Muscle of leg (tissue), 3 donors: ENCODE measurements at regions not wholly inside any gene's neighbourhood (a gene's known extent, or its start where the extent isn't known, plus 50 kb on each side); places are given as distances from the start of the nearest gene placed in this dataset.

Source experiments
- DNase-seq: peaks from one replicate; pipeline ENCODE4 v3.0.0; 2013
- H3K27ac ChIP-seq: one replicate; pipeline ENCODE4 v1.5.1; 2013; ENCODE audit warnings: mild to moderate bottlenecking, low read length, control low read depth
- H3K27me3 ChIP-seq: one replicate; pipeline ENCODE4 v1.6.1; 2013; ENCODE audit warnings: low read length; ENCODE audit not compliant: control insufficient read depth, insufficient read depth
- H3K36me3 ChIP-seq: one replicate; pipeline ENCODE4 v1.6.1; 2013; ENCODE audit warnings: low read length; ENCODE audit not compliant: control insufficient read depth, insufficient read depth
- H3K4me1 ChIP-seq: one replicate; pipeline ENCODE4 v1.6.1; 2013; ENCODE audit warnings: low read length; ENCODE audit not compliant: control insufficient read depth, insufficient read depth
- H3K4me3 ChIP-seq: one replicate; pipeline ENCODE4 v1.5.1; 2013; ENCODE audit warnings: low read length, control low read depth
- H3K9me3 ChIP-seq: replicated peaks from 2 replicates; pipeline ENCODE4 v1.6.1; 2013; ENCODE audit warnings: low read depth, low read length; ENCODE audit not compliant: control insufficient read depth
- WGBS: methylation state at CpG from one replicate; pipeline ENCODE4 v1.1.5; 2013; ENCODE audit warnings: missing lambda C conversion rate; ENCODE audit not compliant: insufficient coverage; 5-methylcytosine and 5-hydroxymethylcytosine counted together

DNA sequence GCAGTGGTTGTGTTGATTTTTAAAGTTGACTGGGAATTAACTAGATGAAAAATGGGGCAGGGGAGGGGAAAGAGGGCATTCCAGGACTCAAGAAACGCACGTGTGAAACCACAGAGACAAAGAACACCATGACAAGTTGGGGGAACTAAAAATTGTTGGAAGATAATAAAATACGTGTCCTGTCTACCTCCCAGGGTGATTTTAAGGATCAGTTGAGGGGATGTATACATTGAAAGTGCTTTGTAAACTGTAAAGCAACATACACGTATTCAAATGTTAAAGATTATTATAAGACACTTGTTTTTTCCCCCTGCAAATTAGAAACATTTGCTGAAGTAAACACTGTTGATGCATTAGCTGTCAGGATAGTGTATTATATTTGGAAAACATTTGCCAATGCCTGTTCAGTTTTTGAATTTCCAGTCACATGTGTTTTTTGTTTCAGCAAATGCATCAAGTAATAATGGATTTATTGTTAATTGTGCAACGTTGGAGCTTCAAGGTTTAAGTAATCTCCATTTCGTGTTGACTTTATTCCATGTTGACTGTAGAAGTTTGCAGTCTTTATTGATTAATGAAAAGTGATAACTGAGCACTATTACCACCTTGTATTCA is 412.7 kb downstream of the ACTL7B start:
- H3K36me3 ChIP-seq: no peaks in the 10 kb centered on the region
- H3K4me3 ChIP-seq: no peak overlapping the region
- H3K4me1 ChIP-seq: peaks cover 2% of the 10 kb centered on the region
- no peaks in the 10 kb centered on the region for H3K9me3 ChIP-seq
- 30% methylated on average over 2 of the region's 6 CpGs for WGBS
- no peak for DNase-seq
- no peak overlapping the region for H3K27ac ChIP-seq
- H3K27me3 ChIP-seq: no peaks in the 10 kb centered on the region

DNA sequence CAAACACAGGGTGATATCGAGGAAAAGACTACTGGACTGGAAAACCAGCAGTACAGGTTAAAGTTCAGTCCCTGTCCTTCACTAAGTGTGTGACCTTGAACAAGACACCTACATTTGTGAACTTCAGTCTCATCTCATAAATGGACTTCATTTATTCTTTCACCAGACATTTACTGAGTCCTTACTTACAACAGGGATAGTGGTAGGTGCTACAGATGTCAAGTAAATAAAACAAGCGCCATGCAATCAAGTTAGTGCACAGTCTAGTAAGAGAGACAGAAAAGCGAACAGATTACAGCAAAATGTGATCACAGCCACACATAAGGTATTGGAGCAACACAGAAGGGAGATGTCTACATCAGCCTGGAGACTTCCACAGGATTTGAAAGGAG is 413.2 kb downstream of the ACTL7B start:
- H3K9me3 ChIP-seq: no peaks in the 10 kb centered on the region
- H3K4me1 ChIP-seq: peaks cover 2% of the 10 kb centered on the region
- 100% methylated on average over 2 of the region's 3 CpGs for WGBS
- no peak overlapping the region for H3K27ac ChIP-seq
- no peaks in the 10 kb centered on the region for H3K27me3 ChIP-seq
- no peak for DNase-seq
- H3K36me3 ChIP-seq: no peaks in the 10 kb centered on the region
- no peak overlapping the region for H3K4me3 ChIP-seq

DNA sequence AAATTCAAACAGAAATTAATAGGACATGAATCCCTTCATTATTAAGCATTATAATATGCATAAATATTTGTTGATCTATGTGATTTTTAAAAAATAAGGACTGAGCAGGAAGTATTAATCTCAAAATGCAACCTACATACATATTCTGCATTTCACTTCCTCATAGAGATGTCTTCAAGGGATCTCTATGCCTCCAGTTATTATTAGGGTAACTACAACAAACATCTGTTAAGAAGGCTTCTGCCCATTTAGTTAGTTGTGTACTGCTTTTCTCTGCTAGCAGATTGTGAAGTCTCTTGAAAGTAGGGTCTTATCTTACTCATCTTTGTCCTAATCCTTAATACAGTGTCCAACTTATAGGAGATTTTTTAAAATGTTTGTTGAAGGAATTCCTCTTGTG is 414.1 kb downstream of the ACTL7B start:
- Histone ChIP-seq H3K4me3 (no peak overlapping the region), H3K27me3 (no peaks in the 10 kb centered on the region), H3K27ac (no peak overlapping the region), H3K36me3 (no peaks in the 10 kb centered on the region), H3K4me1 (peaks cover 2% of the 10 kb centered on the region), H3K9me3 (no peaks in the 10 kb centered on the region)
- peak; percentile 14 for DNase-seq

DNA sequence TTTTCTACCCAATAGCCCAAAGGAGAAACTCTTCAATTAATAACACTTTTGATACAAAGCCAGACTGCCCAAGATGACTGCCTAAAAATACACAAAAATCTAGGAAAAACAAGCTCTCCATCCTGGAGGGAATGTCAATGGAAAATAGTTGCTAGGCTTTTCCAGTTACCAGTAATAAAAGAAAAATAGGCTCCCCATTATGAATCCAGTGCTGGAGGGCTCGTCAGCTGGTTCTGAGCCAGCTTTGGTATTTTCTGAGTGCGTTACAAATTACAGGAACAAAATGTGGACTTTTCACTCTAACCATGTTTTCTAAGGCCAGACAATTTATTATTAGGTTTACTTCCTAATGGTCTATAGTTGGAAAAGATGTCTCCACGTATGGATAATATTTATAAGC is 414.5 kb downstream of the ACTL7B start:
- Histone ChIP-seq H3K27me3 (no peaks in the 10 kb centered on the region), H3K4me1 (peaks cover 2% of the 10 kb centered on the region), H3K9me3 (no peaks in the 10 kb centered on the region), H3K27ac (no peak overlapping the region), H3K36me3 (no peaks in the 10 kb centered on the region), H3K4me3 (no peak overlapping the region)
- WGBS: no CpG with 5 or more reads among the region's 3 CpGs
- DNase-seq: peak; percentile 30

DNA sequence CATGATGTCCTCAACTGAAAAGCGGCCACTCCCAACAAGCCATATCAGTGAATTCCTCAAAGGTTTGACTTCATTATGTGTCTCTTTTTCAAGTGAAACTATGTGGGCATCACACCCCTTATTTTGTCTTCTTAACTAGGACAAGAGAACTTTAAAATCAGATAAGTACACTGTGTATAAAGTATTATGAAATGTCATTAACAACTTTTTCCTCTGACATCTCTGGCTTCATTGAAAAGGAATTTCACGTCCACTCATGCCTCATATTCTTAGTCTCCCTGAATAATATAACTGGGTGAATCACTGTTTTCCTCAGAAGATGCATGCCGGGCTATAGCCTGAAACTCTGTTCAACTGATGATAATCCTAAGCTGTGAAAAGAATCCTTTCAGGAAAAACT is 415.8 kb downstream of the ACTL7B start:
- Histone ChIP-seq H3K4me1 (peaks cover 2% of the 10 kb centered on the region), H3K9me3 (no peaks in the 10 kb centered on the region), H3K27me3 (no peaks in the 10 kb centered on the region), H3K36me3 (no peaks in the 10 kb centered on the region), H3K27ac (no peak overlapping the region), H3K4me3 (no peak overlapping the region)
- 100% methylated on average over 1 of the region's 3 CpGs for WGBS
- DNase-seq: no peak

DNA sequence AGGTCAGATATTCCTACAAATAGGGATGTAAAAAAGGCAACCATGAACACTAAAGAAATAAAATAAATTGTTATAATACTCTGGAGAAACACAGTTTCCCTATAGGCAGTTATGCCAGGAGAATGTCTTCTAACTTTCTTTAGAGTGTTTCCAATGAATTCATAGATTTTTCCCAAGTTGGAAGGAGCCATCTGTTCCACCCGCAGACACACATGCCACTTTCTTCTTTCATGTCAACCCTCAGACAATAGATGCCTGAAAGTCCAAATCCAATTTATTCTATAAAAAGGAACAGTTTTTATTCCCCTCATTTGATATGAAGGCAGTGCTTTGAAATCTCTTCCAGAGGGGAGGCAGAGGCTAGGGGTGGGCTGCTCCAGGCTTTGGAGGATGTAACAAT is 418.1 kb downstream of the ACTL7B start:
- no peaks in the 10 kb centered on the region for H3K36me3 ChIP-seq
- H3K9me3 ChIP-seq: no peaks in the 10 kb centered on the region
- no peak overlapping the region for H3K27ac ChIP-seq
- no CpG with 5 or more reads among the region's 1 CpG for WGBS
- H3K27me3 ChIP-seq: no peaks in the 10 kb centered on the region
- no peaks in the 10 kb centered on the region for H3K4me1 ChIP-seq
- no peak overlapping the region for H3K4me3 ChIP-seq
- no peak for DNase-seq

DNA sequence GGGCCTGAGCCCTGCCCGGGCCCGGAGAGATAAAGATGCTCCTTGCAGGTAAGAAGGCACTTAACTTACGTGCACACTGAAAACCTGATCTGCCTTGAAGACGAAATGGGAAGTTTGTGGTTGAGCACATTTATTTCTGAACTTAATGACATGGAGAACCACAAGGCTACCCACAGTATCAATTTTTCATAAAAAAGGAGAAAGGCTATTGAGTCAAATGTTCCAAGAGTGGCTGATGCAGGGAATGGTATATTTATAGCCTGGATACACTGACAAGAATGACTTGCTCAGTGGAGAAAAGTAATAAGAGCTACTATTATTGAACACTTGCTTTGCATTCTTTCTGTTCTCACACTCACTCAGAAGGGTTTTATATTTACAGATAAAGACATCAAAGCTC is 419.3 kb downstream of the ACTL7B start:
- DNase-seq: no peak
- no peaks in the 10 kb centered on the region for H3K4me1 ChIP-seq
- no peaks in the 10 kb centered on the region for H3K27me3 ChIP-seq
- no peaks in the 10 kb centered on the region for H3K36me3 ChIP-seq
- no peak overlapping the region for H3K27ac ChIP-seq
- peaks cover 2% of the 10 kb centered on the region for H3K9me3 ChIP-seq
- WGBS: no CpG with 5 or more reads among the region's 4 CpGs
- H3K4me3 ChIP-seq: no peak overlapping the region

DNA sequence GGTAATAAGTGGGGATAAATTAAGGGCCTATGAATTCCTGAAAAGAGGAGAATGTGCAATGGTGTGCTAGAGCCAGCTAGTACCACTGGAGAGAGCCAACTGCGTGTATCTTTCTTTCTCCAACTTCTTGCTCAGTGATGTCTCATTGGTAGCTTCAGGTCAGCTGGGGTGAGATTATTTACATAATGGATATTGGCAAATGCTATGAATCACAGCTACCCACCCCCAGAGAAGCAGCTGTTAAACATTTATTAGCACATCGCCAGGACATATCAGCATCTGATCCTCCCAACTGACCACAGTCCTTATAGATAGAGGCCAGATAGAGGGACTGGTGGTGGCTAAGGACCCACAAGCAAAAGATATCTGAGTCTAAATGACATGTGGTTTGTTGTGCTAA is 421.3 kb downstream of the ACTL7B start:
- H3K27me3 ChIP-seq: no peaks in the 10 kb centered on the region
- H3K9me3 ChIP-seq: peaks cover 10% of the 10 kb centered on the region
- DNase-seq: no peak
- H3K36me3 ChIP-seq: no peaks in the 10 kb centered on the region
- no peaks in the 10 kb centered on the region for H3K4me1 ChIP-seq
- no CpG with 5 or more reads among the region's 2 CpGs for WGBS
- no peak overlapping the region for H3K4me3 ChIP-seq
- H3K27ac ChIP-seq: no peak overlapping the region

DNA sequence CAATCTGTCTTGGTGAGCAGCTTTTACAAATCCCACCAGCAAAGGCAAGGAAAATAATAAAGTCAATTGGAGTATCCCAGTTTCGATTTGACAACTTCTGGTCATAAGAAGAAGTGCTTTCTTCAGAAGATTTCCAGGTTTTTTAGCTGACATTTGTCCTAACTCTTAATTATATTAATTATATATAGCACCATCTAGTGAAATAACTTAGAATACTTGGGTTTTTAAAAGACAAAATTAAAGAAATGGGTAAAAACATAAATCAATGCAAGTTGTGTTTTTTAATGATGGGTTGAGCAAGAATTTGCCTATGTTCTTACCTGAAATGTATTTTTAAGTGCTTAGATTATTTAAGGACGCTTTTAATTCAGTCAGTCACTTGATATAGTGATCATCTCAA is 421.8 kb downstream of the ACTL7B start:
- H3K27me3 ChIP-seq: no peaks in the 10 kb centered on the region
- no peak for DNase-seq
- peaks cover 10% of the 10 kb centered on the region for H3K9me3 ChIP-seq
- H3K4me3 ChIP-seq: no peak overlapping the region
- H3K36me3 ChIP-seq: no peaks in the 10 kb centered on the region
- H3K4me1 ChIP-seq: no peaks in the 10 kb centered on the region
- 82% methylated on average over 1 of the region's 2 CpGs for WGBS
- no peak overlapping the region for H3K27ac ChIP-seq

DNA sequence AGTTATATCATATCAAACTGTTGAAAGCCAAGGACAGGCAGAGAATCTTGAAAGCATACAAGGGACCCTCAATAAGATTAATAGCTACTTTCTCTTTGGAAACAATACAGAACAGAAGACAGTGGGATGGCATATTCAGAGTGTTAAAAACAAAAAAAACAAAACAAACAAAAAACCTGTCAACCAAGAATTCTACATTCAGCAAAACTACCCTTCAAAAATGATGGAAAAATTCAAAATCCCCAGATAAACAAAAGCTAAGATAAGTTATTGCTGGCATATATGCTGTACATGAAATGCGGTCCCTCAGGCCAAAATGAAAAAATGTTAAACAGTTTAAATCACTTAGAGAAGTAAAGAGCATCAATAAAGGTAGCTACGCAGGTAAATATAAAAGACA is 425.1 kb downstream of the ACTL7B start:
- DNase-seq: no peak
- no peaks in the 10 kb centered on the region for H3K36me3 ChIP-seq
- no peak overlapping the region for H3K27ac ChIP-seq
- WGBS: no CpG with 5 or more reads among the region's 2 CpGs
- H3K27me3 ChIP-seq: no peaks in the 10 kb centered on the region
- H3K4me1 ChIP-seq: no peaks in the 10 kb centered on the region
- H3K9me3 ChIP-seq: peaks cover 10% of the 10 kb centered on the region
- H3K4me3 ChIP-seq: no peak overlapping the region

DNA sequence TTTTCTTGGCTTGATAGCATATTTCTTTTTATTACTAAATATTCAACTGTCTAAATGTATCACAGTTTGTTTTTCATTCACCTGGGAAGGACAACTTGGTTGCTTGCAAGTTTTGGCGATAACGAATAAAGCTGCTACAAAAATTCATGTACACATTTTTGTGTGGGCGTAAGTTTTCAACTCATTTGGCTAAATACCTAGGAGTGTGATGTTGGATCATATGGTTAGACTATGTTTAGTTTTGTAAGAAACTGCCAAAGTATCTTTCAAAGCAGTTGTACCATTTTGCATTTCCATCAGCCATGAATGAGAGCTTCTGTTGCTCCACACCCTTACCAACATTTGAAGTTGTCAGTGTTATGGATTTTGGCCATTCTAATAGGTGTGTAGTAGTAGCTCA is 428.0 kb downstream of the ACTL7B start:
- H3K4me1 ChIP-seq: peaks cover 2% of the 10 kb centered on the region
- H3K27ac ChIP-seq: no peak overlapping the region
- no peak for DNase-seq
- no peaks in the 10 kb centered on the region for H3K27me3 ChIP-seq
- WGBS: no CpG with 5 or more reads among the region's 3 CpGs
- peaks cover 10% of the 10 kb centered on the region for H3K9me3 ChIP-seq
- H3K36me3 ChIP-seq: no peaks in the 10 kb centered on the region
- no peak overlapping the region for H3K4me3 ChIP-seq
